GM20431 (cell line): ENCODE measurements at regions not wholly inside any gene's neighbourhood (a gene's known extent, or its start where the extent isn't known, plus 50 kb on each side); places are given as distances from the start of the nearest gene placed in this dataset.
"Not testable (repeated sequence)": the region's sequence is repeated elsewhere in the genome, so short reads cannot be mapped to it uniquely, and the experiment has no call there.

ENCODE experiments used
- in situ Hi-C: fragments of 300-500 bp; cut with MseI, MboI; formaldehyde crosslinking; loops from one replicate; pipeline ENCODE4 v1.15.0; 2020; ENCODE audit warnings: low sequenced_read_pairs; ENCODE audit not compliant: unreplicated experiment

DNA sequence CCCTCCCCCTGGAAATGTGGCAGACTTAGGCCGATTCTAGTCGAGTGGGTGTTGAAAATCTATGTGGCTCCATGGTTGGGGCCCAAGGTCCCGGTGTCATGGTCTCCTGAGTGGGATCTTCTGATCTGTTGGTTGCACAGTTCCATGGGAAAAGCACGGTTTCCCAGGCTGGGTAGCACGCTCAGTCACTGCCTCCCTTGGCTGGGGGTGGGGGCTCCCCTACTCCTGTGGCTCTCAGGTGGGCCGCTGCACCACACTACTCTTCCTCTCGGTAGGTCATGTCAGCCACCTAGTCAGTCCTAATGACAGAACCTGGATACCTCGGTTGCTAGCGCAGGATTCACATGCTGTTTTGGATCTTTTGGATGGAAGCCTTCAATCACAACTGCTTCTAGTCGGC, 247.0 kb downstream of the SPRY2 start:
- in situ Hi-C loops: no loop called here

GRCh38 chr13:80086304-80086721, 254.6 kb downstream of the SPRY2 start:
- in situ Hi-C loops: no loop called here

- in situ Hi-C loops: no loop called here
Measured at GRCh38 chr13:80083853-80084676, 256.9 kb downstream of the SPRY2 start.

DNA sequence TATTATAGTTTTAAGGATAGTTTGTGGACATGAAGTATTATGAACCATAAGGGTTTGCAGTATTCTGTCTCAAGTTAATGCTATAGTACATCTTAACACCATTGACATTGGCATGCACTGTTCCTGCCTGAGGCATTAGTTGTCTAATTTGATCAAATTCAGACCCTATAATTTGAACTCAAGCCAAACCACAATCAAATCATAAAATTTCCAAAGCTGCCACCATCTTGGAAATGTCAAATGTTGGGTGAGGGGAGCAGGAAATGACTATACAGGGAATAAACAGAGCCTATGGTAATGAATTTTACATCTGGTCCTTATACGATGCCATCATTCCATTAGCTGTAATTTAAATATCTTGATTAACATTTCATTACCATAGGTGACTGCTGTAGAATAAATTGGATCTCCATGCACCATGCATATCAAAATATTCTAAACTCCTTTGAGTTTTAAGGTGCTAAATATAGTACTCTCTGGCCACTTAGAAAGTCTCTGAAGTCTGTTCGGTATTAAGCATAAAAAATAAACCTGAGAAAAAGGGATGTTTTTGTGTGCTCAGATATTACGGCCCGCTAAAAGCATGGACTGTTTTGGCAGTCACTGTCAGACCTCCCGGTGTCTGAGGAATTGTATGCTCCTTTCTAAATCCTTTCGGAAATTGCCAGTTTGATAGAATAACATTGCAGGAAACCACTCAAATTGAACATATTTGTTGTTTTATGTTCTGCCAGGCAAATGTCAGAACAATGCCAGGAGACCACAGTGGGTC, 257.7 kb downstream of the SPRY2 start:
- in situ Hi-C loops: no loop called here

DNA sequence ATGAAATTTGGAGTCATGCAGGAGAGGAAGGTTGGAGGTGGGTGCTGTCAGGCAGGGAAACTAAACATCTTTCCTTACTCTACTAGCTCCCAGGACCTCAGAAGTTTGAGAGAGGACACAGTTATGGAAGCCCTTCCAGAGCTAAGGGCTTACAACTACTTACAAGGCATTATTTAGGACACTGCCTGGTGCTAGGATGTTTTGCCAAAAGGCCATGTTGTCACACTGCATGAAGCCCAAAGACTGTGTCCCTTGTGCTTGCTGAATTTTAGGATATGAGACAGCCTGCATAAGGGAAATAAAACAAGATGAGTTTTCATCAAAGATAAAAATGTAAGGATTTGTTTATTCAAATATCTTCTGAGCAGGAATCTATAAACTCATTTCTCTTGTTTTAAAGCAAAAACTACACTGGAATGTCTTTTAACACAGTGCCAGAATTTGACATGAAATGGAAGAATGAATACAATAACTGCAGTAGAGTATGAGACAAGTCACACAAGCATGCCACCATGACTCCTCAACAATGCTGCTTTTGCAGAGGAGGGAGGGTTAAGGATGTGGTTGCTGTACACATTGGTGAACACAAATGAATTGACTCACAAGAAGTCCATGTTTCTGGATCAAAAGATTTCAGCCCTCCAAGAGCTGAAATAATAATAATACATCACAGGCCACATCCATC, 258.4 kb downstream of the SPRY2 start:
- in situ Hi-C loops: no loop called here

- in situ Hi-C loops: no loop called here
Measured at GRCh38 chr13:80074811-80075210, 266.1 kb downstream of the SPRY2 start.

GRCh38 chr13:80074143-80074752, 266.7 kb downstream of the SPRY2 start:
- in situ Hi-C loops: no loop called here

- in situ Hi-C loops: no loop called here
Measured at GRCh38 chr13:80072231-80072630, 268.7 kb downstream of the SPRY2 start.

DNA sequence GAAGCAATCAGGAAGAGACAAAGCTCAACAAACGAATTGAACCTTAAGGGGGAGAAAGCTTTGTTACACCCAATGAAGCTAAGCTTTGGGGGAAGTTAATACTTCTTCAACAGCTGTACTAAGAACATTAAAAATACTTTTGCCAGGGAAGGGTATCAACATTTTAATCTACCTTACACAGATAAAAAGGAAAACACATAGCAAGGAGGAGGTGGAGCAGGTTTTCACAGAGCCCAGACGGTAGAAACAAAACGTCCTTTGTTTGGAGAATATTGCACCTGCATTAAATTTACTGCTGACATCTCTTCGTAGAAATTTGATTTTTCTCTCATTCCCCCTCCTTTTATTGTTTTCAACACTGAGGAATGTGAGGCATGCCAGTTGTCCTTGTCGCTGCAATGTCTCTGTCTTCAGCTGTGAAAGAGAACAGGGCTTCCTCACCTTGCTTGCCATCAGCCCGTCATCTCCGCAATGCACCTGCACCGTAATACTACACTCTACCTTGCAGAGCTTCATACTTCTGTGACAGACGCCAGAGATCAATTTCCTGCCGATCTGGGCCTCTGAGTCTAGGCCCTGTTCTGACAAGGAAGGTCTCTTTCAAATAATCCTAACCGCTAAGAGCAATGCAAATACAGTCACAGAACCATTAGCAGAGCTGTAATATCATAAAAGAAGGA, 270.8 kb downstream of the SPRY2 start:
- in situ Hi-C loops: no loop called here

GRCh38 chr13:80069374-80069773, 271.6 kb downstream of the SPRY2 start:
- in situ Hi-C loops: no loop called here

- in situ Hi-C loops: no loop called here
Measured at GRCh38 chr13:80065996-80066395, 274.9 kb downstream of the SPRY2 start.

GRCh38 chr13:80062416-80062815, 278.5 kb downstream of the SPRY2 start:
- in situ Hi-C loops: not testable (repeated sequence)

DNA sequence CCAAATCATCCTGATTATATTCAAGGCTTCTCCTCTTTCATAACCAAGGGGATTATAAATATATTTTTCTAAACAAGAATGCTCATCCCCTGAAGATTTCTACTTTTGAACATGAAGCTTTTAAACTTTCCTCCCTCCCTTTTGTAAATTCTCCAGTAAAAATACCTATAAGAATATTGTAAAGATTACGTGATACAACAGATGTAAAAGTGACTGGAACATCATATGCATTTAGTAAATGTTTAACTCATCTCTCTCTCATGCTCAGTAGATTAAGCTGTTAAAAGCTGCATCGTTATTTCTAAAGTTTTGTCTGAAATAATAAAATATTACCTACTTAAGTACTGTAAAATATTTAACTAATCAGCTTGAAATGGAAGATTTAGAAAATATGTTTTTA, 281.1 kb downstream of the SPRY2 start:
- in situ Hi-C loops: no loop called here

DNA sequence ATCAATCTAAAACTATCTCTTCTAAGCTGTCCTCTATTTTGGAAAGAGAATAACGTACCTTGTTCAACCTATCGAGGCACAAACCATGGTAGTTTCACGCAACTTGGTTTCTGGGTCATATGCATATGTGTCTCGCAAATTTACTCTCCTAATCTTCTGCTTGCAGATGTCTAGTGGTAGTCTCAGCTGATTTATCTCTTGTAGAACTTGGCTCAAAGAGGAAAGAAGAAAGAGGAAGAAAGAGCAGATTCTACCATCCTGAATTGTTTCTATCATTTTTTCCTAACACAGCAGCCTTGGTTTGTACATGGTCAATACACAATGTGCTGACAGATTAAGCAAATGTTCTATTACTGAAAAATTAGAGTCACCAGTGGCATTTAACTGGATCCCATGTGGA, 282.3 kb downstream of the SPRY2 start:
- in situ Hi-C loops: no loop called here

DNA sequence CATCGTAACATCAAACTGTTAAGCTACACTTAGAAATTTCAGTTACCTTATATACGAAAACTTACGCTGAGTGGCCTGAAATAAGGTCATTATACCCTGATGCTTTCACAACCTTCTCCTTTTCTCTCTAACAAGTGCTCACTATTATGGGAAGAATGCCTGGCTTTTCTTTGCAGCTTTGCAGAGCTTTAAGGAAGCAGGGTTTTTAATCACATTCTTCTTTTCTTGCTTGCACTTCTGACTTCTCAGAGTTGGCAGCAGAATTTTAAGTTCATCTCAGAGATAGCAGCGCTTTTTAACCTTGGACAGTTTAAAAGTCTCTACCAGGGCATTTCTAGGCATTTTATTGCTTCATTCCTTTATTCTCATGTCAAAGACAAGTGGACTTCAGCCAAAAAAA, 285.1 kb downstream of the SPRY2 start:
- in situ Hi-C loops: no loop called here

DNA sequence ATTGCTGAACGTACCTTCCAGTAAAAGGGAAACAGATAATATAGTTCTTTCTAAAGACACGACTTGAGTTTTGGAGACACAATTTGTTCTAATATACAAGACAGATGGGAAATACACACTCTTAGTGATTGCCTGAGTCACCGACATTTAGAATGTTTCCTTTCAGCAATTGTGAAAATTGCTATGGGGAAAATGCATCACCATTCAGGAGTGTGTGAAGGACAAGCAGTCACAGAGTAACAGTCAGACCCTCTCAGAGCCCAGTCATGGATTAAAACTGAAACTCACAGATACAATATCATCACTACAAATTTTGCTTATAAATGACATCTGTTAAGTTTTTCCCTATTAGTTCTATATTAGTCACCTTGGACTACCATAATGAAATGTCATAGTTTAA, 286.1 kb downstream of the SPRY2 start:
- in situ Hi-C loops: no loop called here

DNA sequence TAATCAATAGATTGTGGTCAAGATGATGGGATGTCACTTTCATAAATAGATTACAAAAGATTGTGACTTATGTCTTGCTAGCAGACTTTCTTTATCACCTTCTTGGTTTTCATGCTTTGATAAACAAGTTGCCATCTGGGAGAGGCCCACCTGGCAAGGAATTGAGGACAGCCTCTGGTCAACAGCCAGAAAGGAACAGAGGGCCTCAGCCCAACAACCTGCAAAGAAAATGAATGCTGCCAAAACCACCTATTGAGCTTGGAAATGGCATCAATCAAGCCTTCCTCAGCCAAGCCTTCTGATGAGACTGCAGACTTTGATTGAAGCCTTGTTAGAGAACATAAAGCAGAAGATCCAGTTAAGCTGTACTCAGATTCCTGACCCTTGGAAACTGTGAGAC, 288.6 kb downstream of the SPRY2 start:
- in situ Hi-C loops: no loop called here

DNA sequence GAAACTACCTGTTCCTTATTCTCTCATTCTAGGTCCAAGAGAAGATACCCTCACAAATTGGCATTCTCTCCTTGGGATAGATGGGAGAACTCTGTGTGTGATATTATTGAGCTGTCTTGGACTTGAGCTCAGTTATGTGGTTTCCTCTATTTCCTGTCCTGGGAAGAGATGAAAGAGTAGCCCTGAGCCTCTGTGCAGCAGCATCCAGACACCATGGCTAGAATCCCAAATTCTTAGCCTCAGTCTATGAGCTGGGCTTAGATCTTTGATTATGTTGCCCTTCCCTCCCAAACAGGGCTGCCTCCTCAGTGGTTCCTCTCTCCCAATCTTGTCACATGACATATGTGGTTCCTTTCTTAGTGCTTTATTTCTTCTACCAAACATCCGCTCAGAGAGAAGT, 290.7 kb downstream of the SPRY2 start:
- in situ Hi-C loops: no loop called here

DNA sequence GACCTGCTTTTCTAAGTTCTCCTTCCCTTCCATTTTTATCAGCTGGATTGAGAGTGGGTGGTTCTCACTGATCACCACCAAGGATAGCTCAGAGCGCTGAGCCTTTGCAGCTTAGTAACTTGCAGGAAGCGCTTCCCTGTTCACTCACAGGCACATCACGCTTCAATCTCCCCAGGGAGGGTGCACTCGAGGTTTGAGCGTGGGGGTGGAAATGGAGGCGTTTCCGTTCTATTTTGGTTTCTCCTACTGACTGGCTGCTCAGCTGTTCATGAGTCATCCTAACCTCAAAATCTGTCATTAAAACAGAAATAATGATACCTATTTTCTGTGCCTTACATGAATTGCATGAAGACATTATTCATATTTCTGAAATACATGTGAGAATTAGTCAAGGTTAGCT, 292.1 kb downstream of the SPRY2 start:
- in situ Hi-C loops: no loop called here

GRCh38 chr13:80048030-80048429, 292.9 kb downstream of the SPRY2 start:
- in situ Hi-C loops: no loop called here
